Aorta (tissue), 5 donors: ENCODE measurements at regions not wholly inside any gene's neighbourhood (a gene's known extent, or its start where the extent isn't known, plus 50 kb on each side); places are given as distances from the start of the nearest gene placed in this dataset.

Experiments used
- ATAC-seq: fragments of 200-7000 bp; cut with Tn5 transposase; one replicate; pipeline ENCODE4 v1.9.1; 2022; ENCODE audit warnings: moderate library complexity; ENCODE audit not compliant: low FRiP score
- DNase-seq, 2 donors: peaks; one replicate each; pipeline ENCODE4 v3.0.0-alpha.2; 2020
- H3K27ac ChIP-seq, 2 donors: one replicate each; pipeline ENCODE4 v1.5.1; 2013; ENCODE audit warnings: low read length in 2 of 2, mild to moderate bottlenecking in 2 of 2, moderate library complexity in 2 of 2, control low read depth in 1 of 2, inconsistent platforms in 1 of 2, low read depth in 1 of 2
- H3K27me3 ChIP-seq, 2 donors: one replicate each; pipeline ENCODE4 v1.6.1; 2013; ENCODE audit warnings: control low read depth in 1 of 2, low read length in 1 of 2, mild to moderate bottlenecking in 1 of 2, moderate library complexity in 1 of 2; ENCODE audit not compliant: insufficient read depth in 2 of 2, control insufficient read depth in 1 of 2
- H3K36me3 ChIP-seq, 2 donors: one replicate each; pipeline ENCODE4 v1.6.1; 2013; ENCODE audit warnings: control low read depth in 1 of 2, low read length in 1 of 2, mild to moderate bottlenecking in 1 of 2; ENCODE audit not compliant: insufficient read depth in 2 of 2, control insufficient read depth in 1 of 2
- H3K4me1 ChIP-seq, 2 donors: one replicate each; pipeline ENCODE4 v1.6.1; 2013; ENCODE audit warnings: low read length in 2 of 2, control low read depth in 1 of 2, mild to moderate bottlenecking in 1 of 2, moderate library complexity in 1 of 2; ENCODE audit not compliant: insufficient read depth in 2 of 2, control insufficient read depth in 1 of 2
- H3K4me3 ChIP-seq, 2 donors: one replicate each; pipeline ENCODE4 v1.5.1; 2013; ENCODE audit warnings: low read length in 2 of 2, control low read depth in 1 of 2, mild to moderate bottlenecking in 1 of 2
- H3K9me3 ChIP-seq: one replicate; pipeline ENCODE4 v1.6.1; 2013; ENCODE audit warnings: mild to moderate bottlenecking, low read length; ENCODE audit not compliant: control insufficient read depth
- WGBS, 2 donors: extraction: QIAGEN DNeasy Blood & Tissue Kit; methylation state at CpG; one replicate each; pipeline ENCODE4 v1.1.7; 2013; 5-methylcytosine and 5-hydroxymethylcytosine counted together
- intact Hi-C, 2 donors: fragments of 100-400 bp; cut with DNase I; formaldehyde crosslinking; loops; one replicate each; pipeline versions ENCODE4 v1.14.2 to v1.15.0; 2022
- donor health status: healthy with polysubstance abuse.
- donor health status: Bipolar disorder and iron deficiency.
- donor health status: DM: no; HTN: no; CAD: no.
- donor health status: DM: no; HTN: no; CAD: no.
- donor health status: DM: yes; HTN: yes; CAD: no.

- no peak for ATAC-seq
- DNase-seq: no peak
- intact Hi-C loops: no loop called here
- 38 to 47% methylated on average over 6 of the region's 6 CpGs for WGBS, 2 donors
- Histone ChIP-seq H3K9me3 (no peaks in the 10 kb centered on the region), H3K4me3 (no peak overlapping the region), H3K36me3 (no peaks in the 10 kb centered on the region), H3K27ac (no peak overlapping the region), H3K27me3 (peaks cover 0 to 2% of the 10 kb centered on the region in 2 donors), H3K4me1 (no peaks in the 10 kb centered on the region)
These were observed 282.1 kb downstream of the EN1 start for GRCh38 chr2:118565301-118565700.

- peaks cover 0 to 2% of the 10 kb centered on the region in 2 donors for H3K27me3 ChIP-seq
- H3K4me3 ChIP-seq: no peak overlapping the region
- no peaks in the 10 kb centered on the region for H3K4me1 ChIP-seq
- no peaks in the 10 kb centered on the region for H3K36me3 ChIP-seq
- DNase-seq: no peak
- no peaks in the 10 kb centered on the region for H3K9me3 ChIP-seq
- no peak for ATAC-seq
- 84 to 92% methylated on average over 5 of the region's 5 CpGs for WGBS, 2 donors
- H3K27ac ChIP-seq: no peak overlapping the region
- intact Hi-C loops: no loop called here
These were observed 285.3 kb downstream of the EN1 start for GRCh38 chr2:118562144-118562543.

DNA sequence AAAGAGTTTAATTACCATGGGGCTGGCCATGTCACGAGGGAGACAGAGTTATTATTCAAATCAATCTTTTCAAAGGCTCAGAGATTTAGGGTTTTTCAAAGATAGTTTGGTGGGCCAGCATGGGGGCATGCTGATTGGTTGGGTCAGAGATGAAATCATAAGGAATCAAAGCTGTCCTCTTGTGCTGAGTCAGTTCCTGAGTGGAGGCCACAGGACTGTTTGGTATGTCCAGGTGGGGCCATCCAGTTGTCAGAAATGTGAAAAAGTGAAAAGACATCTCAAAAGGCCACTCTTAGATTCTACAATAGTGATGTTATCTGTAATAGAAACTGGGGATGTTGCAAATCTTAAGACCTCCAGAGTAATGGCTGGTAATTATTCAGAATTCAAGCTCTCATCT, 288.6 kb downstream of the EN1 start:
- H3K36me3 ChIP-seq: no peaks in the 10 kb centered on the region
- intact Hi-C loops: no loop called here
- 52 to 55% methylated on average over 1 of the region's 1 CpG for WGBS, 2 donors
- DNase-seq (no peak), ATAC-seq (no peak)
- no peaks in the 10 kb centered on the region for H3K27me3 ChIP-seq
- no peaks in the 10 kb centered on the region for H3K9me3 ChIP-seq
- no peak overlapping the region for H3K4me3 ChIP-seq
- no peak overlapping the region for H3K27ac ChIP-seq
- H3K4me1 ChIP-seq: no peaks in the 10 kb centered on the region

DNA sequence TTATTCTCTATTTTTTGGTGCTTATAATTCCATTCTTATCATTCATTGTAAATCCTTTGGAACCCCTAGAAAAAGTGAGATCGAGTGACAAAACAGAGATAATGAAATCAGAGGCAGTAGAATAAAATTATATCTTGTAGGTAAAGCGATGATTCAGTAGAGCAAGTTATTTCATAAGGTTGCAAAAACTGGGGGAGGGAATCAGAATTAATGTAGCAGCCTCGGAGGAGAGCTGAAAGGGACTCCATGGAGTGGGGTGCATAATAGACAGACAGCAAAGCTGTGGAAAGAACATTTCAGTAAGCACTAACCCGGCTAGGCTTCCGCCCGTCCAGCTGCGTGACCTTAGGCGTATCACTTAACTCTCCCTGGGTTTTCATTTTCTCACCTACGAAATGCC, 289.7 kb downstream of the EN1 start:
- no peak for DNase-seq
- Histone ChIP-seq H3K27ac (no peak overlapping the region), H3K36me3 (no peaks in the 10 kb centered on the region), H3K27me3 (no peaks in the 10 kb centered on the region), H3K4me1 (no peaks in the 10 kb centered on the region), H3K9me3 (no peaks in the 10 kb centered on the region), H3K4me3 (no peak overlapping the region)
- WGBS, 2 donors: 78 to 83% methylated on average over 9 of the region's 9 CpGs
- intact Hi-C loops: no loop called here
- no peak for ATAC-seq

DNA sequence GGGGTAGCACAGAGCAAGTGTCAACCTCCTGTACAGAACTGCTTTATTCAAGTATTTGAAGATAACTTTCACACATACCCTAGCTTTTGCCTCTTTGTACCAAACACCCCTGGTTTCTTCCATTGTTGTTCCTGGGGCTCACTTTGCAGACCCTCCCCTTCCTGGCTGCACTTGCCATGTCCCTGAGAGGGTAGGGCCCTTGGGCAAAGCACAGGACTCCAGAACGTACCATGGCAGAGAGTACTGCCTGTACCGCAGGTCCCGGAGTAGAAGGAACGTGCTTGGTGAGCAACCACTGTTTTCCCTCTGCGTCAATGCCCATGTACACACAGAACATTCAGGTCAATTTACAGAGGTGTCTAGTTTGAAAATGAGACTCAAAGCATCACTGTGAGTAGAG, 290.4 kb downstream of the EN1 start:
- no peaks in the 10 kb centered on the region for H3K27me3 ChIP-seq
- H3K4me1 ChIP-seq: no peaks in the 10 kb centered on the region
- no peaks in the 10 kb centered on the region for H3K9me3 ChIP-seq
- no peak overlapping the region for H3K27ac ChIP-seq
- DNase-seq (no peak), ATAC-seq (no peak)
- no peaks in the 10 kb centered on the region for H3K36me3 ChIP-seq
- intact Hi-C loops: no loop called here
- H3K4me3 ChIP-seq: no peak overlapping the region
- 85 to 92% methylated on average over 5 of the region's 5 CpGs for WGBS, 2 donors

GRCh38 chr2:118554616-118555015, 292.8 kb downstream of the EN1 start:
- Histone ChIP-seq H3K27me3 (no peaks in the 10 kb centered on the region), H3K9me3 (no peaks in the 10 kb centered on the region), H3K4me3 (no peak overlapping the region), H3K27ac (no peak overlapping the region), H3K4me1 (no peaks in the 10 kb centered on the region), H3K36me3 (no peaks in the 10 kb centered on the region)
- intact Hi-C loops: no loop called here
- ATAC-seq (no peak), DNase-seq (no peak)
- WGBS, 2 donors: 85 to 88% methylated on average over 4 of the region's 4 CpGs

- WGBS, 2 donors: 37 to 39% methylated on average over 1 of the region's 1 CpG
- ATAC-seq (no peak), DNase-seq (no peak)
These were observed 297.9 kb downstream of the EN1 start for GRCh38 chr2:118549503-118549902.

GRCh38 chr2:118548880-118549488, 298.5 kb downstream of the EN1 start:
- 53 to 59% methylated on average over 8 of the region's 8 CpGs for WGBS, 2 donors
- no peaks in the 10 kb centered on the region for H3K4me1 ChIP-seq
- no peaks in the 10 kb centered on the region for H3K27me3 ChIP-seq
- ATAC-seq (no peak), DNase-seq (no peak)
- intact Hi-C loops: no loop called here
- H3K4me3 ChIP-seq: no peak overlapping the region
- H3K36me3 ChIP-seq: no peaks in the 10 kb centered on the region
- no peak overlapping the region for H3K27ac ChIP-seq
- H3K9me3 ChIP-seq: no peaks in the 10 kb centered on the region

More at GRCh38 chr2:118549503-118549902, 297.9 kb downstream of the EN1 start:
- H3K4me1 ChIP-seq: no peaks in the 10 kb centered on the region
- no peaks in the 10 kb centered on the region for H3K9me3 ChIP-seq
- H3K27ac ChIP-seq: no peak overlapping the region
- intact Hi-C loops: no loop called here
- no peaks in the 10 kb centered on the region for H3K36me3 ChIP-seq
- no peak overlapping the region for H3K4me3 ChIP-seq
- H3K27me3 ChIP-seq: no peaks in the 10 kb centered on the region

DNA sequence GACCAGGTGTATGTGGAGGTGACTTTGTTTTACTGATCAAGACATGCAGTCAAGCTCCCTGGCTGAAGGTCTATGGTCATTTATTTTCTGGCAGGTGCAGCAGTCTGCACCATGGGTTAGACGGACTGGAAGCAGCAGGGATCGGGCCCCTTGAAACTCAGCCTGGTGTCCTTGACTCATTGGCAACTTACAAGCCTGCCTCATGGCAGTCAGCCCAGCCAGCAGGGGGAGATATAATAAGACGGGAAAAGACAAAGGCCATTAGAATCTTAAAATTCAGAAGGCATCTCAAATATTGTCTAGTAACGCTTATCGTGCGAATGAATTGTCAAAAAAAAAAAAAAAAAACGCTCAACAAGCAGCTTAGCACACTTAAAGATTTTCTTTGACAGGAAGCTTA, 308.2 kb downstream of the EN1 start:
- H3K4me1 ChIP-seq: no peaks in the 10 kb centered on the region
- DNase-seq (peak in 1 of 2 donors; percentile 47), ATAC-seq (no peak)
- H3K9me3 ChIP-seq: peaks cover 2% of the 10 kb centered on the region
- H3K27me3 ChIP-seq: no peaks in the 10 kb centered on the region
- no peak overlapping the region for H3K4me3 ChIP-seq
- no peak overlapping the region for H3K27ac ChIP-seq
- H3K36me3 ChIP-seq: no peaks in the 10 kb centered on the region
- WGBS, 2 donors: 52 to 60% methylated on average over 7 of the region's 7 CpGs
- intact Hi-C loops: loop anchor here in 1 of 2 donors (10.0 kb wide), 1 partner anchor 316 kb away; no protein-coding TSS in a partner anchor
